Loucy (cell line): ENCODE measurements at regions not wholly inside any gene's neighbourhood (a gene's known extent, or its start where the extent isn't known, plus 50 kb on each side); places are given as distances from the start of the nearest gene placed in this dataset.

ENCODE experiments used
- H2AFZ ChIP-seq: fragments of 200-600 bp; sonication (generic); 2 replicates; pipeline ENCODE4 v1.6.0; 2016; ENCODE audit warnings: antibody characterized with exemption, mild to moderate bottlenecking, low read length, moderate library complexity
- H3F3A ChIP-seq: fragments of 200-600 bp; 2 replicates; pipeline ENCODE4 v1.6.0; 2016; ENCODE audit warnings: antibody characterized with exemption, low read depth, mild to moderate bottlenecking
- H3K27me3 ChIP-seq: fragments of 200-600 bp; sonication (generic); 2 replicates; pipeline ENCODE4 v1.6.1; 2014; ENCODE audit warnings: low read length, mild to moderate bottlenecking; ENCODE audit not compliant: insufficient read depth, poor library complexity, severe bottlenecking
- H3K36me3 ChIP-seq: fragments of 200-600 bp; sonication (generic); 2 replicates; pipeline ENCODE4 v1.6.1; 2016; ENCODE audit warnings: low read length; ENCODE audit not compliant: insufficient read depth
- H3K4me1 ChIP-seq: fragments of 200-600 bp; sonication (generic); 2 replicates; pipeline ENCODE4 v1.5.1; 2014; ENCODE audit warnings: low read length, mild to moderate bottlenecking; ENCODE audit not compliant: insufficient read depth, poor library complexity, severe bottlenecking
- H3K4me2 ChIP-seq: fragments of 200-600 bp; sonication (generic); 2 replicates; pipeline ENCODE4 v1.6.0; 2014; ENCODE audit warnings: antibody characterized with exemption, low read length, low read depth, mild to moderate bottlenecking; ENCODE audit not compliant: poor library complexity, severe bottlenecking
- H3K4me3 ChIP-seq: fragments of 200-600 bp; sonication (generic); 2 replicates; pipeline ENCODE4 v1.5.1; 2014; ENCODE audit warnings: low read length, mild to moderate bottlenecking, mixed read lengths; ENCODE audit not compliant: poor library complexity, severe bottlenecking
- H3K79me2 ChIP-seq: fragments of 200-600 bp; sonication (generic); 2 replicates; pipeline ENCODE4 v1.6.1; 2014; ENCODE audit warnings: low read length; ENCODE audit not compliant: insufficient read depth
- H3K9ac ChIP-seq: fragments of 200-600 bp; sonication (generic); 2 replicates; pipeline ENCODE4 v1.6.0; 2014; ENCODE audit warnings: mild to moderate bottlenecking, low read depth, low read length, moderate library complexity; ENCODE audit not compliant: poor library complexity, severe bottlenecking
- H3K9me2 ChIP-seq: fragments of 200-600 bp; sonication (generic); replicated peaks from 2 replicates; pipeline ENCODE4 v1.6.1; 2016; ENCODE audit warnings: low read depth, low read length, mixed read lengths
- H3K9me3 ChIP-seq: fragments of 200-600 bp; sonication (generic); 2 replicates; pipeline ENCODE4 v1.6.1; 2014; ENCODE audit warnings: mild to moderate bottlenecking, antibody characterized with exemption, low read length, low read depth; ENCODE audit not compliant: insufficient read depth
- H4K20me1 ChIP-seq: fragments of 200-600 bp; sonication (generic); 2 replicates; pipeline ENCODE4 v1.6.0; 2014; ENCODE audit warnings: antibody characterized with exemption, low read length, mild to moderate bottlenecking; ENCODE audit not compliant: insufficient read depth, poor library complexity, severe bottlenecking
- CTCF ChIP-seq: fragments of 200-600 bp; sonication (generic); conservative IDR thresholded peaks from 2 replicates; pipeline ENCODE4 v1.5.1; 2014; ENCODE audit warnings: mild to moderate bottlenecking, antibody characterized with exemption, low read length
- EZH2phosphoT487 ChIP-seq: fragments of 200-600 bp; IDR thresholded peaks from 2 replicates; pipeline ENCODE4 v1.6.1; 2018; ENCODE audit warnings: antibody characterized with exemption, mild to moderate bottlenecking, moderate library complexity, borderline replicate concordance

GRCh38 chr4:8921465-8921864 is 49.8 kb upstream of the HMX1 start:
- Histone ChIP-seq H3F3A (no peaks in the 10 kb centered on the region), H4K20me1 (no peaks in the 10 kb centered on the region), H3K4me1 (no peaks in the 10 kb centered on the region), H3K9me2 (no peaks in the 10 kb centered on the region), H3K9me3 (peaks cover 8% of the 10 kb centered on the region; the same call in 1 of the 2 replicates), H3K4me3 (no peak overlapping the region), H3K9ac (no peak overlapping the region), H3K27me3 (no peaks in the 10 kb centered on the region), H3K36me3 (no peaks in the 10 kb centered on the region), H3K4me2 (no peak overlapping the region), H3K79me2 (no peaks in the 10 kb centered on the region), H2AFZ (no peak overlapping the region)
- TF ChIP-seq CTCF (no peak), EZH2phosphoT487 (no peak)
